ENCODE measurements at regions not wholly inside any gene's neighbourhood (a gene's known extent, or its start where the extent isn't known, plus 50 kb on each side); places are given as distances from the start of the nearest gene placed in this dataset.
"Not testable (repeated sequence)": the region's sequence is repeated elsewhere in the genome, so short reads cannot be mapped to it uniquely, and the experiment has no call there.

- Histone ChIP-seq H3K36me3 (ENCODE audit: control insufficient read depth in 4 of 4, insufficient read depth in 3 of 4, low read depth in 1 of 4, low read length in 3 of 4) (no peaks in the 10 kb centered on the region), H3K9ac (ENCODE audit: low read depth in 1 of 2, low read length in 2 of 2) (no peak overlapping the region), H3K4me1 (ENCODE audit: control insufficient read depth in 4 of 4, insufficient read depth in 4 of 4, low read length in 3 of 4) (no peaks in the 10 kb centered on the region), H3K9me3 (ENCODE audit: control insufficient read depth in 4 of 4, low read length in 3 of 4) (no peaks in the 10 kb centered on the region), H3K27ac (ENCODE audit: low read depth in 1 of 2, low read length in 2 of 2) (no peak overlapping the region), H3K4me3 (ENCODE audit: low read depth in 1 of 3, low read length in 3 of 3) (no peak overlapping the region), H3K27me3 (ENCODE audit: control insufficient read depth in 4 of 4, insufficient read depth in 4 of 4, low read length in 3 of 4) (peaks cover 0 to 4% (median 0%) of the 10 kb centered on the region in 4 donors)
- WGBS: 76% methylated on average over 3 of the region's 3 CpGs
- no peak for TF ChIP-seq RAD21 (IDR thresholded peaks at IDR 0.05)
- no peak for TF ChIP-seq YY1 (IDR thresholded peaks at IDR 0.05)
- TF ChIP-seq NR2F2 (IDR thresholded peaks at IDR 0.05): no peak
- no peak for TF ChIP-seq MAX (IDR thresholded peaks at IDR 0.05)
- TF ChIP-seq HNF4G (IDR thresholded peaks at IDR 0.05): no peak
- TF ChIP-seq FOXA2 (IDR thresholded peaks at IDR 0.05): no peak
- no peak for TF ChIP-seq HNF4A (conservative IDR thresholded peaks at IDR 0.05)
- no peak for DNase-seq (ENCODE audit: low spot score)
These were observed 1185.2 kb upstream of the CELF4 start for GRCh38 chr18:38750751-38751150.

GRCh38 chr18:38747153-38747552 is 1181.6 kb upstream of the CELF4 start:
- no peak overlapping the region for H3K9ac ChIP-seq (ENCODE audit: low read depth in 1 of 2, low read length in 2 of 2)
- H3K9me3 ChIP-seq (ENCODE audit: control insufficient read depth in 4 of 4, low read length in 3 of 4): no peaks in the 10 kb centered on the region
- H3K27me3 ChIP-seq (ENCODE audit: control insufficient read depth in 4 of 4, insufficient read depth in 4 of 4, low read length in 3 of 4): peaks cover 0 to 2% (median 0%) of the 10 kb centered on the region in 4 donors
- no peak overlapping the region for H3K27ac ChIP-seq (ENCODE audit: low read depth in 1 of 2, low read length in 2 of 2)
- H3K36me3 ChIP-seq (ENCODE audit: control insufficient read depth in 4 of 4, insufficient read depth in 3 of 4, low read depth in 1 of 4, low read length in 3 of 4): no peaks in the 10 kb centered on the region
- H3K4me1 ChIP-seq (ENCODE audit: control insufficient read depth in 4 of 4, insufficient read depth in 4 of 4, low read length in 3 of 4): no peaks in the 10 kb centered on the region
- H3K4me3 ChIP-seq (ENCODE audit: low read depth in 1 of 3, low read length in 3 of 3): no peak overlapping the region
- DNase-seq (ENCODE audit: low spot score): no peak
- 70% methylated on average over 5 of the region's 5 CpGs for WGBS
- TF ChIP-seq FOXA1 (IDR thresholded peaks at IDR 0.05): no peak
- TF ChIP-seq EGR1 (IDR thresholded peaks at IDR 0.05; ENCODE audit: low read depth in 2 of 2): no peak
- no peak for TF ChIP-seq RAD21 (IDR thresholded peaks at IDR 0.05)
- TF ChIP-seq FOXA2 (IDR thresholded peaks at IDR 0.05): no peak
- no peak for TF ChIP-seq ATF3 (IDR thresholded peaks at IDR 0.05)
- TF ChIP-seq ZBTB33 (IDR thresholded peaks at IDR 0.05): no peak
- TF ChIP-seq CTCF (IDR thresholded peaks at IDR 0.05; ENCODE audit: low read depth, low read length, missing input control): no peak
- no peak for TF ChIP-seq REST (IDR thresholded peaks at IDR 0.05)
- no peak for TF ChIP-seq HNF4A (conservative IDR thresholded peaks at IDR 0.05)
- no peak for TF ChIP-seq NR2F2 (IDR thresholded peaks at IDR 0.05)
- no peak for TF ChIP-seq RXRA (IDR thresholded peaks at IDR 0.05)
- no peak for TF ChIP-seq MAX (IDR thresholded peaks at IDR 0.05)
- no peak for TF ChIP-seq SP1 (IDR thresholded peaks at IDR 0.05)
- no peak for TF ChIP-seq YY1 (IDR thresholded peaks at IDR 0.05)
- no peak for TF ChIP-seq TAF1 (conservative IDR thresholded peaks at IDR 0.05)
- TF ChIP-seq HNF4G (IDR thresholded peaks at IDR 0.05): no peak

- H3K9me3 ChIP-seq (ENCODE audit: control insufficient read depth in 4 of 4, low read length in 3 of 4); DNase-seq (ENCODE audit: low spot score); H3K4me3 ChIP-seq (ENCODE audit: low read depth in 1 of 3, low read length in 3 of 3); H3K27me3 ChIP-seq (ENCODE audit: control insufficient read depth in 4 of 4, insufficient read depth in 4 of 4, low read length in 3 of 4); H3K27ac ChIP-seq (ENCODE audit: low read depth in 1 of 2, low read length in 2 of 2); H3K4me1 ChIP-seq (ENCODE audit: control insufficient read depth in 4 of 4, insufficient read depth in 4 of 4, low read length in 3 of 4); H3K9ac ChIP-seq (ENCODE audit: low read depth in 1 of 2, low read length in 2 of 2); H3K36me3 ChIP-seq (ENCODE audit: control insufficient read depth in 4 of 4, insufficient read depth in 3 of 4, low read depth in 1 of 4, low read length in 3 of 4): not testable (repeated sequence)
- 83% methylated on average over 2 of the region's 2 CpGs for WGBS
These were observed 1154.6 kb upstream of the CELF4 start for GRCh38 chr18:38720181-38720580.

All from liver (tissue), 8 donors.